ENCODE measurements at regions not wholly inside any gene's neighbourhood (a gene's known extent, or its start where the extent isn't known, plus 50 kb on each side); places are given as distances from the start of the nearest gene placed in this dataset.

DNA sequence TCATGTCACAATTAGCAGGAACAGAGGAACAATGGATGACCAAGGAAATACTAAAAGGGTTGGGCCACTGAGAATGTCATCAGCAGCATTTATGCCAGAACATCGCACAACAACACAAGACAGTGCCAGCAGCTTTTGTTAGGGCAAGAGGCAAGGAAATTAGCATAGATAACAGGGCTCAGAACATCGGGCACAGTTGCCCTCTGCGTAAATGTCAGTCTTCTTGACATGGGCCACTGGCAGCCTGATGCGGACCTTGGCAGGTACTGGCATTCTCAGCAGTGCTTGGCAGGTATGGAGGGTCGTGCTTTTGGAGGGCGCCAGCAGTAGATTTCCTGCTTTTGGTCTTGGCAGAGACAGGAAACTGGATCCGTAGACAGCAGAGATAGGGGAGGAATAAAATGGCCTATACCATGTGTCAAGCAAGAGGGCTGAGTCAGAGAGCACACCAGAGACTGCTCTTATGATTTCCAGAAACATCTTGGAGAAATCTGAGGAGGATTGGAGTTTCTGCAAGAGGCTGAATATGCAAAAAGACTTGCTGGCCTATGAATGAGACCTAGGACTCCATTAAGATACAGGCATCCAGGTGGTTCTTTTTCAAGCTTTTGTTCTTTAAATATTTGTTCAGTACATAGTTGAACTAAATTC is 371.5 kb upstream of the MTPN start:
- no peak for DNase-seq (ENCODE audit: low read depth)
- H3K4me3 ChIP-seq (ENCODE audit: low read depth, low read length), result no peak overlapping the region
- TF ChIP-seq, protein P1, sequence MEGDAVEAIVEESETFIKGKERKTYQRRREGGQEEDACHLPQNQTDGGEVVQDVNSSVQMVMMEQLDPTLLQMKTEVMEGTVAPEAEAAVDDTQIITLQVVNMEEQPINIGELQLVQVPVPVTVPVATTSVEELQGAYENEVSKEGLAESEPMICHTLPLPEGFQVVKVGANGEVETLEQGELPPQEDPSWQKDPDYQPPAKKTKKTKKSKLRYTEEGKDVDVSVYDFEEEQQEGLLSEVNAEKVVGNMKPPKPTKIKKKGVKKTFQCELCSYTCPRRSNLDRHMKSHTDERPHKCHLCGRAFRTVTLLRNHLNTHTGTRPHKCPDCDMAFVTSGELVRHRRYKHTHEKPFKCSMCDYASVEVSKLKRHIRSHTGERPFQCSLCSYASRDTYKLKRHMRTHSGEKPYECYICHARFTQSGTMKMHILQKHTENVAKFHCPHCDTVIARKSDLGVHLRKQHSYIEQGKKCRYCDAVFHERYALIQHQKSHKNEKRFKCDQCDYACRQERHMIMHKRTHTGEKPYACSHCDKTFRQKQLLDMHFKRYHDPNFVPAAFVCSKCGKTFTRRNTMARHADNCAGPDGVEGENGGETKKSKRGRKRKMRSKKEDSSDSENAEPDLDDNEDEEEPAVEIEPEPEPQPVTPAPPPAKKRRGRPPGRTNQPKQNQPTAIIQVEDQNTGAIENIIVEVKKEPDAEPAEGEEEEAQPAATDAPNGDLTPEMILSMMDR (IDR thresholded peaks at IDR 0.05; ENCODE audit: low read depth, low read length, missing control alignments), result no peak

DNA sequence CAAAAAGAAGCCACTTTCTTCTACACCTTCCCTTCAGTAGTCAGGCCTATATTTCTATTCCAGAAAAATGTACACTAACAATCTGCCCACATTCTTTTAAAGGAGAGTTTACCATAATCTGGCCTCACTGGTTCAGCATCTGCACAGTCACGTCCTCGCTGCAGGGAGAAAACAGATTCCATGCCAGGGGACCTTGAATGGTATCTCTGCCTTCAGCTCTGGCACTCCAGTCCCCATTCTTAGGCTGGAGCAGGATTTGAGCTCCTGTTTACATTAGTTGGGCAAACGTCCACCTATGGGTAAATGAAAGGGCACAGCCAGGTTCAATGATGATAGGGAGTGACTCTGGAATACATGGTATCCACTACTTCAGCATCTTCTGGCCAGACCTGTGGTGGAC is 371.0 kb upstream of the MTPN start:
- TF ChIP-seq, protein P1 (IDR thresholded peaks at IDR 0.05; ENCODE audit: low read depth, low read length, missing control alignments), result no peak
- no peak for DNase-seq (ENCODE audit: low read depth)
- H3K4me3 ChIP-seq (ENCODE audit: low read depth, low read length), result no peak overlapping the region

DNA sequence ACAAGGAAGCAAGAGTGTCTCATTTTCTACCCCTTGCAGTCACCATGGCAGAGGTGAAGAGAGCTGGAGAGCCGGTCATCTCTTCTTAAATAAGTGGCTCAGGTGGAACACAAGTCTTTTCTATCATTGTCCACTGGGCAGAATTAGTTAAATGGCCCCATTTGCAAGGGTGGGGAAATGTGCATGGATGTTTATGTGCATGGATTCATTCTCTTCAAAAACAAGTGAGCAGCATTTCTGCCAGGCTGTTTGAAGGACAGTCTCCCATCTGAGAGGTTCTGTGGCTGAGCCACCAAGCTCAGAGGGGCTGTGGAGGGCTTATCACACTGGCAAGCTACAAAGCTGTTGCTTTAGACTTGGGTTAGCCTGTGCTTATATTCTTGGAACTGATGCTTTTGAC is 370.3 kb upstream of the MTPN start:
- TF ChIP-seq, protein P1 (IDR thresholded peaks at IDR 0.05; ENCODE audit: low read depth, low read length, missing control alignments), result no peak
- DNase-seq (ENCODE audit: low read depth), result no peak
- H3K4me3 ChIP-seq (ENCODE audit: low read depth, low read length), result no peak overlapping the region

DNA sequence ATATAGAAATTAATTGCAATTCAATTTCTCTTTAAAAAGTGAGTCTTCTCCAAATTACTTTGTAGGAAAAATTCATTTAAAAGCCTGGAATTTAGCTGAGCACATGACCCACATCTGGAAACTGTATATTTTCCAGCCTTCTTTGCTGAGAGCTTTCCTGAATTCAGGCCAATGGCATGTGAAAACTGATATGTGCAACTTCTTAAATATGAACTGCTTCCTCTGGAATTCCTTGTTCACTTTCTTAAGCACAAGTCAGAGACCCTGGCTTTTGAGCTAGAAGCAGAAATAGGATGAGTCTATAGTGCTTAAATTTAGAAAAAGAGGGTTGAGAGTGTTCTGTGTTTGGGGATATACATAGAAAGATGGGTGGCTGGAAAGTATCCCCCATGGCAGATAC is 365.1 kb upstream of the MTPN start:
- no peak for DNase-seq (ENCODE audit: low read depth)
- no peak overlapping the region for H3K4me3 ChIP-seq (ENCODE audit: low read depth, low read length)
- TF ChIP-seq, protein P1 (IDR thresholded peaks at IDR 0.05; ENCODE audit: low read depth, low read length, missing control alignments), result no peak

DNA sequence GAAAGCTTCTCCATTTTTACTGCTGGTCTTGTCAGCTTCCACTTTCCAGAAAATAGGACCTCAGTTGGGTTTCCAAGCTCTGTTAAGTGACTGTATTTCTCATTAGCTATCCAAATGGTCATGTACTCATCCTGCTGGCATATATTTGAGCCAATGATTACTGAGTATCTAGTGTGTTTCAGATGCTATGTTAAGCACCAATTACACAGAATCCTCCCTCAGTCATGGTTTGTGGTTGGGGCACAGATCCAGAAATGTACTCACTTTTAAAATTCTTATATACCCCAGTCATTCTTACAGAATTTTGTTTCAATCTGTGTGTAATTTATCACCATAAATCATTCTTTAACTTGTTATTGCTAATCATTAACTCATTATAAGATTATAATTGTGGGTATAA is 362.3 kb upstream of the MTPN start:
- H3K4me3 ChIP-seq (ENCODE audit: low read depth, low read length), result no peak overlapping the region
- TF ChIP-seq, protein P1 (IDR thresholded peaks at IDR 0.05; ENCODE audit: low read depth, low read length, missing control alignments), result no peak
- no peak for DNase-seq (ENCODE audit: low read depth)

DNA sequence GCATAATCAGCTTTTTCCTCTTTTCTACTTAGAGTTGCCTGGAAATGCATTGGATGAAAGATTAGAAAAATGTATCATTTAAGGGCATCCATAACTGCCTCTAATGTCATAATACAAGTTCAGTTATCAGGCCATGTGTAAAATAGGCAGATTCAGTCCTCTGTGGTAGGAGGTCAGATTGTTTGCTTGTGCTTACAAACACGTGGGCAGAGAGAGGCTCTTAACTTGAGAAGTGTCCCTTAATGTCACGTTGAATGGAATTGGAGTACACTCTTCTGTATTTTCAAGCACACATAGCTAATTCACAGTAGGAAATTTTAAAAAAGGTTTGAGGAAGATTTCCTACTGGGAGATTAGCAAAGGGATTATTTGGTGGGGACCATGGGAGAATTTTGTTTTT is 359.8 kb upstream of the MTPN start:
- TF ChIP-seq, protein P1 (IDR thresholded peaks at IDR 0.05; ENCODE audit: low read depth, low read length, missing control alignments), result no peak
- no peak overlapping the region for H3K4me3 ChIP-seq (ENCODE audit: low read depth, low read length)
- no peak for DNase-seq (ENCODE audit: low read depth)

DNA sequence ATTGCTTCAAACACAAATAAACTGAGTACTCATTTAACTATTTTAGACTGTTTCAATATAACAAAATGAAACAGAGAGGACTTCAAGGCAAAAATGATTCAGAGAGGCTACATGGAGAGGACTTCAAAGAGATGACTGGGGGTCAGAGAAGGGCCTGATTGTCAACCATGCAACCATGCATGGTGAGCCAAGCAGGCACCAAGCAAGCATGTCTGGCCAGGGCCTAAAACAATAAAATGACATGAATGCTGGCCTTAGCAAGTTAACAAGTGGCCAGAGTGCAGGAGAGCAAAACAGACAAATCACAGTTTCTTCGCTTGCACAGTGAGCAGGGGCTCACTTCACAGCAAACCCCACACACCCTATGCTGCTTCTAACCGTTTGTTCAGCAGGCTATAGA is 356.5 kb upstream of the MTPN start:
- TF ChIP-seq, protein P1 (IDR thresholded peaks at IDR 0.05; ENCODE audit: low read depth, low read length, missing control alignments), result no peak
- DNase-seq (ENCODE audit: low read depth), result no peak
- H3K4me3 ChIP-seq (ENCODE audit: low read depth, low read length), result no peak overlapping the region

Data from GM12864 (cell line).